Body of pancreas (tissue), 4 donors: ENCODE measurements at regions not wholly inside any gene's neighbourhood (a gene's known extent, or its start where the extent isn't known, plus 50 kb on each side); places are given as distances from the start of the nearest gene placed in this dataset.
"Not testable (repeated sequence)": the region's sequence is repeated elsewhere in the genome, so short reads cannot be mapped to it uniquely, and the experiment has no call there.

Experiments
- CTCF ChIP-seq, 7 experiments: fragments of 450-650 bp in 4 of 7; fragments of 200-600 bp in 3 of 7; sonication (generic) in 3 of 7; IDR thresholded peaks; one replicate each; pipeline ENCODE4 v1.5.1; 2016 to 2019; ENCODE audit warnings: antibody characterized with exemption in 7 of 7
- POLR2A ChIP-seq, 3 donors: fragments of 450-650 bp; IDR thresholded peaks; one replicate each; pipeline ENCODE4 v1.6.1; 2016; ENCODE audit warnings: antibody characterized with exemption in 3 of 3, mild to moderate bottlenecking in 2 of 3

GRCh38 chr9:102153081-102153480, 414.6 kb upstream of the GRIN3A start:
- TF ChIP-seq CTCF, POLR2A (IDR thresholded peaks at IDR 0.05): not testable (repeated sequence)
